GM19467 (cell line): ENCODE measurements at regions not wholly inside any gene's neighbourhood (a gene's known extent, or its start where the extent isn't known, plus 50 kb on each side); places are given as distances from the start of the nearest gene placed in this dataset.

Experiments used
- ATAC-seq: cut with Tn5 transposase; IDR thresholded peaks from one replicate; pipeline ENCODE4 v1.9.1; 2021; ENCODE audit warnings: mild to moderate bottlenecking, moderate library complexity; ENCODE audit not compliant: unreplicated experiment

DNA sequence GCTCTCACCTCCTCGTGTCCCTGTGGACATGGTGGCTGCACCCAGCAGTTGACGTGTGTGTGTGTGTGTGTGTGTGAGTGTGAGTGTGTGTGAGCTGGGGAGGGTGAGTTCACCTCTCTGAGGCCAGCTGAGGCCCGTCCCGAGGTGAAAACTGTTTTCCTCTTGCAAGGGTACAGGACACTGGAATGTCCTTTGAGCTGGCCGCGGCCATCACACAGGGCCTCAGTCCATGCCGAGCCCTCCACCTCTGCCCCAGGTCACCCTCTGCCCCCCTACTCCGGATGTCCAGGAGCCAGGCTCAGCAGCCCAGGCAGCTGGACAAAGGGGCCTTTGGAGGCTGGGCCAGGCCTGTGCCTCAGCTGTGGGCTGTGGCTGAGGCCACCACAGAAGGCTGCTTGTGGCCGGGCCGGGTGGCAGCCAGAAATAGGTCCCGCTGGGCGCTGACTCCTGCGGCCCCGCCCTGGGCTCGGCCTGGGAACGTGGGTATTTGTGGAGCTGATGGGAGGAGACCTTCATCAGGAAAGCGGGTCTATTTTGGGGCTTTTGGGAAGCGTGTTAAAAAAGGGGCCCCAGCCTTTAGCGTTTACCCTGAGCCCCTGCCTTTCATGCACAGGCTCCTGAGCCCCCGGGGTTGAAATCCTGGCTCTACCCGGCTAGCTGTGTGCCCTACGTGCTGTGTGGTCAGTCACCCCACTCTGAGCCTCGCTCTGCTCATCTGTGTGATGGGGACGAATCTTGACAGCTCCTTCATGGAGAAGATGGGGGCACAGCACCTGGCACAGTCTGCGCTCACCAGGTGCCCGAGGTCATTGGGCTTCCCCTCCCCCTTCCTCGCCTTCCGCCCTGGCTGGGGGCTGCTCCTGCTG is 75.1 kb upstream of the IER5L start:
- no peak for ATAC-seq

DNA sequence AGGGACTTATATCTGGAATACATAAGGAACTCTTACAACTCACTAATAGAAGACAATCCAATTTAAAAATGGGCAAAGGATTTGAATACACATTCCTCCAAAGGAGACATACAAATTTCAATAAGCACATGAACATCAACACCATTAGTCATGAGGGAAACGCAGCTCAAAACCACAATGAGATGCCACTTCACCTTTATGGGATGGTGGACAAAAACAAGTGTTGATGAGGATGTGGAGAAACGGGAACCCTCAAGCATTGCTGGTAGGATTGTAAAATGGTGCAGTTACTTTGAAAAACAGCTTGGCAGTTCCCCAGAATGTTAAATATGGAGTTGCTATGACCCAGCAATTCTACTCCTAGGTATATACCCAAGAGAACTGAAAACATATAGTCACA is 72.7 kb upstream of the IER5L start:
- ATAC-seq = no peak

DNA sequence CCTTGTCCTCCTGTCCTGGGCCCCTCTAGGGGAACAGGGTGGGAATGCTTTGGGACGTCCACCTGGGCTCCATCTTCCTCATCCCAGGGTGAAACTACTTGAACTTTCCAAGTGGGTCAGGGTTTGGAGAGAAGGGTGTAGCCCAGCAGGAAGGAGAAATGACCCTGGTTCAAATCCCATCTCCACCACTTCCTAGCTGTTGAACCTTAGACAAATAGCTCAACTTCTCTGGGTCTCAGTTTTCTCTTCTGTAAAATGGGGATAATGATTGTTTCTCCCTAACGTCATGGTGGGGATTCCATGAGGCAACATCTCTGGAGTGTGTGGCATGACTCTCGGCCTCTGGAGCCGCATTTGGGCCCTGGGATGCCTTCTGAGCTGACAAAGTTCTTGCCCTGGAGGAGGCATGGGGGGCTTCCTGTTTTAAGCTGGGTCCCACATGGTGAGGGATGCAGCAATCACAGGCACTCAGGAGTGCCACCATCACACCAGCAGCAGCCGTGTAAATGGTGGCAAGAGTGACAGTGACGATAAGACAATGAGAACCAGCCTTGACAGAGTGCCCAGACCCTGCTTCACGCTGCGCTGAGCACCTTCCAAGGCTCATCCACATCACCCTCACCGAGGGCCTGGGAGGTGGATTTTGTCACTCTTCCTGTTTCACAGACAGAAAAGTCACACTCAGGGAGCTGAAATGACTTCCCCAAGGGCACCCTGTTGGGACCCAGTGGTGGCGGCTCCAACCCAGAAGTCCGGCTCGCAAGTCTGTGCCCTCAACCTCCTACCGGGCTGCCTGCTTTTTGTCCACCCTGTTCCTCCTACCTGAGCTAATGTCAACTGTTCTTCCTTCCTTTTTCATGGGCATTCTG is 69.5 kb upstream of the IER5L start:
- no peak for ATAC-seq

DNA sequence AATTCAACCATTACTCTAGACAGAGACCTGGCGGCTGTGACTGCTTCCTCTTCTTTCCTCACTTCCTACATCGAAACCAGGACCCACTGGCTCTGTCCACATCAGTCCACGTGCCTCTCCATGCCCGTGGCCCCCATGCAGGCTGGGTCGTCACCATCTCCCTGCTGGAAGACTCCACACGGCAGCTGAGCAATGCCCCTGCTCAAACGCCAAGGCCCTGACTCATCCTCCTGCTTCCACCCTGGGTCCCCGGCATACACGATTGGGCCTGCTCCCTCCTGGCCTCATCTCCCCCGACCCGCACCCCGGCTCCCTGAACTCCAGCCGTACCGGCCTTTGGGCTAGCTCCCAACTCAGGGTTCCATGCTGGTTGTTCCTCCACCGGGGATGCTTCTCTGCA is 67.2 kb upstream of the IER5L start:
- no peak for ATAC-seq

DNA sequence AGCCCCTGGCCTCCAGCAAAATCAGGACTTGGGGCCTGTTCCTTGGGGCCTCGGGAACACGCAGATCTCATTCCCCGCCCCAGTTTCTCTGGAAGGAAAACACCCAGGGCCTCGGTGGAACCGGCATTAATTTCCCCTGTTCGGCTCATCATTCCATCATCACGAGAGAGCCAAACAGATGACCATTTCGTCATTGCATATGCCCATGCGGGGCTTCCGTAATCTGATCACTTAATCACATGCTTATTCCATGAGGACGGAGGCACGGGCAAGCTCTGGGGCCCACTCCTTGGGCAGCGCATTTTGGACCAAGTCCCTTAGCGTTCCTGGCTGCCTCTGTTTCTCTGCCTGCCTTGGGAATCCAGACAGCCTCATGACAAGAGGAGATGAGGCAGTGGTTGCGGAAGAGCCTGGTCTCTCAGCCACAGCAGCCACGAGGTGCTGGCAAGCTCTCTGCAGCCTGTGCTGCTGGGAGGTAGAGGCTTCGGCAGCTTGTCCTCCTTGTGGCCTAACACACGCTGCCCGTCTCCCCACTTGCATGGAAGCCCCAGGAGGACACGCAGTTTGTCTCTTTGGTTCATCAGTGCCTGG is 65.0 kb upstream of the IER5L start:
- no peak for ATAC-seq

DNA sequence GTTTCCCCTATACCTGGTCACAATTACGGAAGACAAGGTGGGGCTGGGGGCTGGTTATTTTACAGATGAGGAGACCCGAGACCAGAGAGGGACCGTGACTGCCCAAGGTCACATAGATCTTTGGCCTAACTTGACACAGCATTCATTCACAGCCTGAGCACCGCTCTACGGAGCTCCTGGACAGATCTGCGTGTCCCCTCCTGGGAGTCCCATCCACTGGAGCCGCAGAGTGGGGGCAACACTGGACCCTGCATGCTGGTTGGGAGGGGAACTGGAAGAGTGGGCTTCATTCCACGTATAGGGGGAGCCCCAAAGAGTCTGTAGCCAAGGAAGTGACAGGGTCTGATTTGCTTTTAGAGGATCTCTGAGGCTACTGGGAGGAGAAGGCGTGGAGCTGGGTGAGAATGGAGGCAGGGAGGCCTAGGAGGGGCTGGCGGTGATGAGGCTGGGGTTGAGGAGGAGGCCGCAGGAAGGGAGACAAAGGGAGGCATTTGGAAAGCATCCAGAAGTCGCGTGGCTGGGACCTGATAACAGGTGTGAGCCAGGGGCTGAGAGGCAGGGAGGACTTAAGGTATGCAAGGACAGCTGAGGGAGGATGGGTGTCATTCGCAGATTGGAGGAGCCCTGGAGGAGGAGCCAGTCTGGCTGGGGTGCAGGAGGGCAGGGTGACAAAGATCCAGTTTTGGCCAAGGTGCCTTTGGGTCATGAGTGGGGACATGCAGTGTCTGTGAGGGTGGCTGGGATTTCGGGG is 64.3 kb upstream of the IER5L start:
- ATAC-seq = no peak

DNA sequence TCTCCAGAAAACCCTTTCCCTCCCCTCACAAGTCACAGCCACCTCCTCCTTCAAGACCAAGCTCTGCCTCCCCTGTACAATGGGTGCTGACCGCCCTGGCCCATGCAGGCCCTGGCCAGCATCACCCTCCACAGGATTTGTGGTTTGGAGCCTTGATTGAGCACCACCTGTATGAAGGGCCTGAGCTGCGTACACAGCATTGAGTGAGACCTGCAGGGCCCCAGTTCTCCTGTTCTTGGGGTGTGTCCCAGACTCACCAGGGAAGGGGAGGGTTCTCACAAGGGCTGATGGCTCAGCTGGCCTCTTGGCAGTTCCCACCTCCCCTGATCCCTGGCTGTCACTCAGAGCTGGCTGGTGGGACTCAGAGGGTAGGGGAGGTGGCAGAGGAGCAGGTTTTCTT is 63.7 kb upstream of the IER5L start:
- no peak for ATAC-seq

DNA sequence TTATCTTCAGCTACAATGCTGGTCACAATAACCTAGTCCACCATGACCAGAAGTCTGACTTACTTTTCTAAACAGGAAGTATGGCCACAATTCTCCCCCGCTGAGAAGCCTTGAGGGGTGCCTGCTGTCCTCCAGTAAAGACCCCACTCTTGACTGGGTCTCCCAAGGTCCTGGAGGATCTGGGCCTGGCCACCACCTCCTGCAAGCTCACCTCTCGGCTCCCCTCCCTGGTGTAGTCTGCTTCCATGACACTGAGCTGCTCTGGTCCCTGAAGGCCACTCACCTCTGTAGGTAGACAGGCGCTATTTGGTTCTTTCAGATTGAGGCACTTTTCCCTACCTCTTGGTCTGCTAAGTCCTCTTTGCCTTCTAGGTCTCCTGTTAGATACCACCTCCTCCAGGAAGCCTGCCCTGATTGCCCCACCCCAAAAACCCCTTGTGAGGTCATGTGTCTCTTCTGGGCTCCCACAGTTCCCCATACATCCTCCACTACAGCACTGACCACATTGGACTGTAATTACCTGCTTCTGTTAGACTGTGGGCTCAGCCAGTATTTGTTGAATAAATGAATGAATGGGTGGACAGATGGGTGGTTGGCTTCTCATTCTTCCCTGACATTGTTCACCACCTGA is 62.6 kb upstream of the IER5L start:
- no peak for ATAC-seq

DNA sequence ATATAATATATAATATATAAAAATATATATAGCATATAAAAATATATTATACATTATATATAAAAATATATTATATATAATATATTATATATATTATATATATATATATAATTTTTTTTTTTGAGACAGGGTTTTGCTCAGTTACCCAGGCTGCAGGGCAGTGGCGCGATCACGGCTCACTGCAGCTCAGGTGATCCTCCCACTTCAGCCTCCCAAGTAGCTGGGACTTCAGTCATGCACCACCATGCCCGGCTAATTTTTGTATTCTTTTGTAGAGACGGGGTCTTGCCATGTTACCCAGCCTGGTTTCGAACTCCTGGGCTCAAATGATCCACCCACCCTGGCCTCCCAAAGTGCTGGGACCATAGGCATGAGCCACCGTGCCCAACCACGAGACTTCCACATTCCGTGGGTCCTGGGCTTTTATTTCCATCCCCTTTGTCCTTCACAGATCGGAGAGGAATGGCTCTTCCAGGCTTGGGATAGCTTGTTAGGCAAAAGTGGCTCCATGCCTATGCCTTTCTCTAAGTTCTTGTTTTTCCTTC is 62.0 kb upstream of the IER5L start:
- no peak for ATAC-seq

DNA sequence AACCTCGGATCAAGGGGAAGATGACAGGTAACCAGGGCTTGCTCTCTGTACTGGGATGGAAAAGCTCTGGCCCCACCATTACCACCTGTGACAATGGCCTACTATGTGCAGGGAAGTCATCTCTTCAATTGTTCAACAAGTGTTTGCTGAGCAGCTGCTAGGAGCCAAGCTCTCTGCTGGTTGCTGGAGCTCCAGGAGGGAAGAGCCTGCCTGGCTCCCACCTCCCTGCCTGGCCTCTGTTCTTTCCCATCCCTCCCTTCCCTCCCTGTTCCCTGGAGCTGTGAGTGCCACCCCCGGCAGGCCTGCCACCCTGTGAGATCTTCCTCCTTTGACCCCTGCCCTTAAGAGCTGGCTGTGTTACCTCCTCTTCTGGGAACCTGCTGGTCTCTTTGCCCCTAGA is 59.7 kb upstream of the IER5L start:
- no peak for ATAC-seq

DNA sequence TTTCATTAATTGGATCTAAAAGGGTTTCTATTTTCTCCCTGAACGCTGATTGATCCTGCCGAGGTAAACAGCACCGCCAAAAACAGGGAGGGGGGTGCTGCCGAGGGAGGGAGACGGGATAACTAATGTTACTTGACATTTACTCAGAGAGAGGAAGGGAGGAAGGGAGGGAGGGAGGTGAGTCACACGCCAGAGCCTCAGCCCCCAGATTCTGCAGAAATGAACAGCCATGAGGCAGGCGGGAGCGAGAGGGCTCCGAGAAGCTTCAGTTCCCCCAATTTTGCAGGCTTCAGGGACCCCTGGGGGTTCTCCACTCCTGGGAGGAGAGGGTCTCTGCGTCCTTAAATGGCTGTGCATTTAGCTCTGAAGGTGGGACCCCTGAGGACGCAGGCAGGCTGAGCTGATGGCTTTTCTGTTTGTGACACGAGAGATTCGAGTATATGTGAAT is 59.1 kb upstream of the IER5L start:
- ATAC-seq = no peak

DNA sequence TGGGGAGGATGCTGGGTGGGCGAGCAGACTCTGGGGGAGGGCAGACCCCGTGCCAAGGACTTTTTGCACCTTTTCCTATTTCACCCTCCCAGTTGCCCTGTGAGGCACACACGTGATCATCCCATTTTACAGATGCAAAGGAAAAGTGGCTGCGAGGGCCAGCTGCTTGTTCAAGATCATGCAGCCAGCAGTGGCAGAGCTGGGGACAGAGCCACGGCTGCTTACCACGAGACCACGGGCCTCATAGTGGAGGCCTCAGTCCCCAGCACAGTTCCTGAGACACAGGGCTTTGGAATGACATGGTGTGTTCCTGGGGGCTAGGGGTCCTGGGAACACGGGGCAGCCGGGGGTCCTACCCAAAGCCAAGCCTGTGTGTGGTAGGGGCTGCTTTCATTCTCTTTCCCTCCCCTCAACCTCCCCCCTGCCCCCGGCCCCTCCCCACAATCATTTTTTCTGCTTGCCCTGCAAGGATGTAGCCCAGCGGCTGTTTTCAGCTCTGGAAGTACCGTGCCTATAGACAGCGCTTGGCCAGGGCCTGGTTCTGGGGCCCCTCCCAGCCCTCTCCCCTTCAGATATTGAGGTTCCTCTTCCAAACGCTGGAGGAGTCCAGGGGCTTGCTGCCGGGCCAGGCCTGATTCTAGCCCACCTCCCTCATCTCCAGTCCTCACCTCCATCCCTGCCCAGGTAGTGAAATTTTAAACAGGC is 58.5 kb upstream of the IER5L start:
- no peak for ATAC-seq

DNA sequence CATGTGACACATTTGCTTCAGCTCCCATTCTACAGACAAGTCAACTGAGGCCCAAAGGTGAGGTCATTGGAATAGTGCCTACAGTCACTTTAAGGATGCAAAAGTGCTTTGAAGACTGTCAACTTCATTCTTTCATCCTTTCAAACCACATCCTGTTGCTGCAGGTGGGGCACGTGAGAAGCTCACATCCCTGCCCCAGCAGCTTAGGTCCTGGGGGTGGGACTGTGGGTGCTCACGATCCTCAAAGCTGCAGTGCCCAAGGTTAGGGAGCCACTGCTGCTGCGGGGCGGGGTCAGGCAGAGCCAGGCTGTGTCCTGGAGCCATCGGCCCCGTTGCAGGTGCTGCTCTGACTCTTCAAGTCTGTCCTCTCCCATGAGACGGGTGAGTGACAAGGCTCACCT is 57.9 kb upstream of the IER5L start:
- ATAC-seq = no peak

DNA sequence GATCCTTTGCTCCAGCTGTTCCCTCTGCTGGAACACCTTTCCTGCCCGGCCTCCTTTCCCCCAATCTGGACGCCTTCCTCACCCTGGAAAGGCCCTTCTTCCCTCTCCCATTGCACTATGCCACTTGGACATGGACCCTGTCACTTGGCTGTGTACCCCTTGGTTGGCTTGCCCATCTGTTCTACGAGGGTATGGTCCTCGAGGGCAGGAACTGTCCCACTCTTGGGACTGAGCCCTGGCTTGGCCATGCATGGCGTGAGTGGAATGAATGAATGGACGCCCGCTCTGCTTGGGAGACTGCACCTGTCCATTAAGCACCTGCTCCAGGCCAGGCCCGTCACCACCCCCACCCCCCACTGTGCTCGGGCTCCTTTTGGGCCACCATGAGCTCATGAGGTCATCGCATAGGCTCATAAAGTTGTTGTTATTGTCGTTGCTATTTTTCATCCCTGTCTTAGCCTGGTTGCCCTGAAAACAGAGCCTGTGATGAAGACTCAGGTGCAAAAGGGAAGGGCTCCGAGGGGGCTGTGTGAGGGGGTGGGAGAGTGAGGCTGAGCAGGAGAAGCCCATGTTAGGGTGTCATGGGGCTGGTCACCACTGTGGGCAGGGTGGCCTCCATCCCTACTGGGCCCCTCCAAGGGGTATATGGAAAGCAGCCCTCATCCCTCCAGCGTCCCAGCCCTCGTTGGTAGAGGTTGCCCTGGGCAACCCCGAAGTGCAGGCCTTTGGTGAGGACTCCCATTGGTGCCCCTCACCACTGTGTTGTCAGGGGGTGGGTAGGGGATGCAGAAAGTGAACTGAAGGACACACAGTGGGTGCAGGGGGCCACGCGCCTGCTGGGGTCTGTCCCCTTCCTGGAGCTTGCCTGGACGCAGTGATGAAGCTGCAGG is 57.2 kb upstream of the IER5L start:
- no peak for ATAC-seq

DNA sequence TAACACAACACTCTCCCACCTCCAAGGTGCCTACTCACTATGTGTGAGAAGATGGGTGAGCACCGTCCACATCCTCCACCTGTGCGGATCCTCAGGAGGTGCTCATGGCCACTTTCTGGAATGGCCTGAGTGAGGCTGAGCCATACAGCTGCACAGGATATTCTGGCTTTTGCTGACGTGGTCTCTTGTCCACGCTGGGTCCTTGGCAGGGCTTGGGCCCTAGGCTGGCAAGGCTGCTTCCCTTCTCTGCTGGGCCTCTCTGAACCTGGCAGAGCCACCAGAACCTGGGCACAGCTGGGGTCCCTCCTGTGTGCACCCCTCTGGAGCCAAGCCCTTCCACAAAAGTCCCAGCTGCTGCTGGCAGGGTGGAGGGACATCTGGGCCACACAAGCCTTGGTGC is 56.4 kb upstream of the IER5L start:
- no peak for ATAC-seq

DNA sequence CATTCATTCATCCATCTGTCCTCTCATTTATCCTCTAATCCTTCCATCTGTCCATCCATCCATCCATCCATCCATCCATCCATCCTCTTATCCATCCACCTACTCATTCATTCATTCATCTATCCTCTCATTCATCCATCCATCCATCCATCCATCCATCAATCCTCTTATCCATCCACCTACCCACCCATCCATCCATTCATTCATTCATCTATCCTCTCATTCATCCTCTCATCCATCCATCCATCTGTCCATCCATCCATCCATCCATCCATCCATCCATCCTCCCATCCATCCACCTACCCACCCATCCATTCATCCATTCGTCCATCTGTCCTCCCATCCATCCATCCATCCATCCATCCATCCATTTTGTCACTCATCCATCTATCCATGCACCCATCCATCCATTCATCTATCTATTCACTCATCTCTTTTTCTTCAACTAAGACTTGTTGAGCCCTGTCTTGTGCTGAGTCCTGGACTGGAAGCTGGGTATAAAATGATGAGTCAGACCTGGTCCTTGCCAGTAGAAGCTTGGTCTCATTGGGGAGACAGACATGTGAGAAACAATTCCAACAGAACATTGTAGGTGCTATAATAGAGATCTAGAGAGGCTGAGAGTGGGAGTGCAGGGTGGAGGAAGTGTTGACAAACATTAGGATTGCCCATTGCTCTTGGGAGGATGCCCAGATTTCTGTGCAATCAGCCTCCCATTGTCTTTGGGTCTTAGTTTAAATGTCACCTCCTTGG is 55.0 kb upstream of the IER5L start:
- ATAC-seq = no peak

DNA sequence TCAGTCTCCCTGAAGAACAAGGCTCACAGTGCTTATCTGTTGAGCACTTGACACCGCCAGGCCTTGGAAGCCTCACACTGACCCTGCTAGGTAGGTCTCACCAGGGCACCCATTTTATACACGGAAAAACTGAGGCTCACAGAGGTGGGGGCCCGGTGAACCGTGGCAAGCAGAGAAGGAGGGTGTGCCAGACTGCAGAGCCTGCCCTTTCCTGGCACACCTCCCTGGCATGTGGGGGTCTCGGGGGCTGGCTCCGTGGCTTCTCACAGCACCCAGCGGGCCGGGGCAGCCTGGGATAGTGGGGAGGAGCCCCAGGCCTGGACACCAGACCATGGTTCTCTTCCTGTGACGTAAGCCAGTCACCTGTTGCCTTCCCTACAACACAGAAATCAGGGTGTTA is 53.7 kb upstream of the IER5L start:
- ATAC-seq = no peak
